Hematopoietic multipotent progenitor cell treated with erythropoietin and hydrocortisone succinate and interleukin-3 and kit ligand, for 4 days (in vitro differentiated cells): ENCODE measurements at regions not wholly inside any gene's neighbourhood (a gene's known extent, or its start where the extent isn't known, plus 50 kb on each side); places are given as distances from the start of the nearest gene placed in this dataset.
A peak's percentile ranks its signal among the peaks of the same experiment; 100 is the strongest.

ENCODE experiments used
- DNase-seq: peaks from one replicate; pipeline ENCODE4 v3.0.0-alpha.2; 2015

DNA sequence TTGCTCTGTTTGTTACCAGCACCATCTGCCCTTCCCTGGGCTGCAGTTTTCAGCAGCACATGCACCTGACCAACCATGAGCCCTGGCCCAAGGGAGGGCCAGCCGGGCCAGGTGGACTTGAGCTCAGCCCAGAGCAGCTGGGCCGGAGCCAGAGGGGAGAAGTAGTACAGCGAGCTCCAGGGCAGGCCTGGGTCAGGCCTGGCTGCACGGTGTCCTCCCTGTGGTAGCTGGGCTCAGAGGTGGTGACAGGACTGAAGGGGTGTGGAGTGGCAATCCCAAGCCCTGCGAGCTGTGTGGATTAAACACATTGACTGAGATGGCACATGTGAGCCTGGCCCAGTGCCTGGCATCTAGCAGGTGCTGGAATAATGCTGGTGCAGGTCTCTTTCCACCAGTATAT lies 222.2 kb downstream of the GLI2 start:
- no peak for DNase-seq

DNA sequence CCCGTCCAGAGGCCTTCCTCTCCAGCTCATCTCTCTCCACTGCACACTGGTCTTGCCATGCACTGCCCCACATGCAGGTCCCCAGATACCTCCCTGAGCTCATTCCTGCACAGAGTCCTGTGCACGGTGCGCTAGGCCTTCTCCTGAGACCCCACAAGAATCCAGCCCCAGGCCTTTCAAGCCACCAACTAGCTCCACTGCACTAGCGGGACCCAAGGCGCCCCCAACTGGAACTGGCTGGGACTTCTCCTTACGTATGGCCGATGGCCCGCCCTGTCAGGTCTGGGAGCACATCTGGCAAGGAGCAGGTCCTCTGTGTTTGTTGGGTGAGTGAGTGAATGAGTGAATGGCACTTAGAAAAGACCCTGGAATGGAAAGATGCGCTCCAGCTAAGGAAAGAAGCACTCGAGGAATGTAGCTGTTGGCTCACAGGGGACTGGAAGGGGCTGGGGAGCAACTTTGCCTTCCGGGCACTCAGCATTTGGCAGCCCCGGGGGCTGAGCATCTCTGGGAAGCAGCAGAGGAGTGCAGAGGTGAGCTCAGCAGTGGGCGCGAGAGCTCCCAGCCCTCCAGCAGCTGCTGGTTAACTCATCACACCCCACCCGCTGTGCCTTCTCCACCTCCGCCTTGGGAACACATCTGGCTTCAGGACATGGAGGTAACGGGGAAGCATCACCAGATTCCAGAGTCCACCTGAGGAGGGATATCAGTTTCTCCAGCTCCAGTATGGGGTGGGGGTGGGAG lies 223.1 kb downstream of the GLI2 start:
- peak; percentile 39 for DNase-seq

DNA sequence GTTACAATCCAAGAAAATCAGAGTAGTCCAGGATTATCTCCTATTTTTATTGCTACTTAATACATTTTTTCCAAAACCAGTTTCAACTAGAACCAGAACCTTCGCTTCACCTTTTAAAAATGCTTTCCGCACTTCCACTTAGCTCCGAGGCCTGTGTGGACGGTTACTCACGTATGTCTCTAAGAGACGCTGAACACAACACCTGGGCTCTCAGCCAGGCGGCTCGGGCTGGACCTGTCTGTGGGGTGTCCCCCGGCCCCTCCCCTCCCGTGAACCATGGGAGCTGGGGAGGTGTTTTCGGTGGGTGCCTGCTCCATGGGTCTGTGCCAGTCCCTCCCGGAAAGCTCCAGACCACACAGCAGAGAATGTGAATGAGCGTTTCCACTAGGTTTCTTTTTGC lies 223.8 kb downstream of the GLI2 start:
- no peak for DNase-seq

DNA sequence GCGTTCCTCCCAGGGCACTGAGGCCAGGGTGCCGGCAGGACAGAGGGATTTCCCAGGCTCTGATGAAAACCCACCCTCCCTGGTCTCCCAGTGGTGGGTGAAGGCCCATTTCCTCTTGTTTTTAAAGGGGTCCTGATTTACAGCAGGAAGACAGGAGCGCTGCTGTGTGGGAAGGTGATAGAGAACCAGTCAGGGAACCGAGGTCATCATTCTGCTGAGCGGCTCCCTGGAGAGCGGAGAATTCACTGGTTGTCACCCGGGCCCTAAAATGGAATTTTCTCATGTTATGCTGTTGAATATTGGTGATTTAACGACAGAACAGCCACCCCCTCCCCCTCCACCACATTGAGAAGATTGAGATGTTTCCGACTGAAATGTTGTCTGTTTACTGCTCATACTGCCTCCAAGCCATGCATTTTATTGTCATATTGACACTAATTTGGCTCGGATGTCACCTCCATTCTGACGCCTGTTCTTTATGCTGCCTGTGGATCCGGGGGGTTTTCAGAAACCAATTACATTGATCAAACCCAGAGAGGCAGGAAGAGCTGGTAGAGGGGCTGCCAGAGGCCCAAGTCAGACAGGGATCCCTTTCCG lies 225.2 kb downstream of the GLI2 start:
- no peak for DNase-seq

DNA sequence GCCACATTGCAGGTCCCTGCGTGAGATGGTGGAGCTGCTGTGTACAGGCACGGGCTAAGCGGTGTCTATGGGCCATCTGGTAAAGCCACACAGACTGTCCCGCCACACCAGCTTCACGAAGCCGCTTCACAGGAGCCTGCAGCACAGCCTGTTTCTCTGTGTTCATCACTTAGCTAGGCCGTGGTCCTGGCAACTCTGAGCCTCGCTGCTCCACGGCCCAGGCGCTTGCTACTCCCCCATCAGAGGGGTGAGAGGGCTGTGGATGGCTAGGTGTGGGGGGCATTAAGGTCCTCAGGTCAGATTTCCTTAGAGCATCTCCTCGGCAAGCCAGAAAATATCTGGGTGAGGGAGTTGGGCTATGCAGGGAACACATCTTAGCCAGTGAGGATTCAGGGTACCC lies 225.7 kb downstream of the GLI2 start:
- no peak for DNase-seq

DNA sequence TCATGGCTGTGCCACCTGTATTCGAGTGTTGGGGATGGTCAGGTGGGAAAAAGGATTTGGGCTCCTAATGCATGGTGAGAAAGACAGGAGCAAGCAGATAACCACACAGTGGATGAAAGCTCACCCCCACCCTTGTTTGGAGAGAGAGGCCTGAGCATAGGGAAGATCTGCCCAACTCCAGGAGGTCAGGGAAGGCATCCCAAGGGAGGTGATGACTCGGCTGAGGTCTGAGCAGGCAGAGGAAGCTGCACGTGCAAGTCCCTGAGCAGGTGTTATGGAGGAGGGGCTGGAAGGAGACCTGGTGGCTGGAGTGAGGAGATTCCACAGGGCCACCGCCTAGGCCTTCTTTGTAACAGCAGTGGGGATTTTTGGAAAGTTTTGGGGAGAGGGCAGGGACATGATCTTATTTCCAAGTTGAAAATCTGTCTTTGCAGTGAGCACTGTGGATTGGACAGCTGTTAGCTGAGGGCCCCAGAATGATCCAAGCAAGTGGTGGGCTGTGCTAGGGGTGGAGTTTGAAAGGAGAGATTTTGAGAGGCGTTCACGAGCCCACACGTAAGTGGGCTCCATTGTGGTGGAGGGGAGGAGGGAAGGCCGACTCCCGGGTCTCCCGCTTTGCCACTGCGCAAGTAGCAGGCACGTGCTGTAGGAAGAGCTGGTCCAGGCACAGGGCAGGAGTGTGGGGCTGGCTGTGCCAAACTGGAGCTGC lies 228.5 kb downstream of the GLI2 start:
- no peak for DNase-seq

DNA sequence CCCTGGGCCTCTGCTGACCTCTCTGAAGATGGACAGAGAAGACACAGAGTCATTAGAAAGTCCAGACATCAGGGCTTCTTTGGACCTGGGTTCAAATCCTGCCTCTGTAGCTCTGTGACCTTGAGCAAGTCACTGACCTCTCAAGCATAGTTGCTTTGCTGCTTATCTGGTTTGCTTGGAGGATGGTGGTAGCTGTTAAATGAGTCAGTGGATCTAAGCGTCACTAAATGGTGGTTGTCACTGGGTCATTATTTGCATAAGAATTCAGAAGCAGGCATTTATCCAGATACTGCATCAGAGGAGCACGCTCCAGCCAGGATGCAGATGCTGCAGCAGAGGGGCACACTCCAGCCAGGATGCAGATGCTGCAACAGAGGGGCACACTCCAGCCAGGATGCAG lies 229.2 kb downstream of the GLI2 start:
- no peak for DNase-seq

DNA sequence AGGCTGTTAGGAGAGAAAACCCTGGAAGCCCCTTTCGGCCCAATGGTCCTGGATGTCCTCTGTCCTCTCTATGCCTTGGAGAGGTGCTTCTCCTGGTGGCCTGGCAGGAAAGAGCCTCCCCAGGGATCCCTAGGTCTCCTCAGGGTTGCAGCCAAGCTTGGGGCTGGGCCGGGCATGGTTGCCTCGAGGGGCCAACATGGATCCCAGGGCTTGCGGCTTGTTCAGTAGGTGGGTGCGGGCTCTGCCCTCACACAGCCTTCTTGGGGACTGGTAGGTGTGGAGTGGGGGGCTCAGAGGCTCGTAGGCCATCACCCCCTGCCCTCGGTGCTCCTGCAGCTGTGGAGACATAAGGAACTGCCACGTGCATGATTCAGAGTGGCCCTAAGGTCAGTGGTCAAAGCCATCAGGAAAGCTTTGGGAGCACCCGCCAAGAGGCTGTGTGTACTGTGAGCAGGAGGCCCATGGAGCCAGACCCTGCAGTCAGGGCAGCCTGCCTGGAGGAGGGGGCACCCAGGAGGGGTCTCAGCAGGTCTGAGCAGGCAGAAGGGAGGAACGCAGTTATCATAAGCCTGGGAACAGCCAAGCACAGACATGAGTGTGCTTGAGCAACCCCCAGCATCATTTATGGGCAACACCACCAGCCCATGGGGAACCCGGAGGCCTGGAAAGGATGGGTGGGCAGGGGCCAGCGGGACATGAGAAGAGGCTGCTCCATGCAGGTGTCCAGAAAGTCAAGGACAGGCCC lies 231.0 kb downstream of the GLI2 start:
- DNase-seq: no peak

DNA sequence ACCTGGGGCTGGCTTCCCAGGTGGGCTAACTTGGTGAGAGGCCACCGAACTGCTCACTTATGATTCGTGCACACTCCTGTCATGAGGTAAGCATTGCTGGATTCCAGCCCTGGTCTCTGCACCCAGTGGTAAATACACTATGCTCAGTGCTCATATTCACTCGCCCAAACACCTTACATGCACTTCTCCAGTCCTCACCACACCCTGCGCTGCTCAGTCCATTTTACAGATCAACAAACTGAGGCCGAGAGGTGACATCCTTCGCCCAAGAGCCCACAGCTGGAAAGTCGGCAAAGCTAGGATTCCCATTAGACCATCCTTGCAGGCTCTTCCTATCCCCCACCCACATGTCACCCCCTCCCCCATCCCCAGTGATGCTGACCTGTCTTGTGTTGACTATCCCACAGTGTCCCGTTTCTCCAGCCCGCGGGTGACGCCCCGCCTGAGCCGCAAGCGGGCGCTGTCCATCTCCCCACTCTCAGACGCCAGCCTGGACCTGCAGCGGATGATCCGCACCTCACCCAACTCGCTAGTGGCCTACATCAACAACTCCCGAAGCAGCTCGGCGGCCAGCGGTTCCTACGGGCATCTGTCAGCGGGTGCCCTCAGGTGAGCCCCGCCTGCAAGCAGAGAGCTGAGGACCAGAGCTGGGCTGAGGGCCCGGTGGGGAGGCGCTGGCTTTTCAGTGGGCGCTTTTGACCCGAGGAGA lies 232.8 kb downstream of the GLI2 start:
- no peak for DNase-seq

DNA sequence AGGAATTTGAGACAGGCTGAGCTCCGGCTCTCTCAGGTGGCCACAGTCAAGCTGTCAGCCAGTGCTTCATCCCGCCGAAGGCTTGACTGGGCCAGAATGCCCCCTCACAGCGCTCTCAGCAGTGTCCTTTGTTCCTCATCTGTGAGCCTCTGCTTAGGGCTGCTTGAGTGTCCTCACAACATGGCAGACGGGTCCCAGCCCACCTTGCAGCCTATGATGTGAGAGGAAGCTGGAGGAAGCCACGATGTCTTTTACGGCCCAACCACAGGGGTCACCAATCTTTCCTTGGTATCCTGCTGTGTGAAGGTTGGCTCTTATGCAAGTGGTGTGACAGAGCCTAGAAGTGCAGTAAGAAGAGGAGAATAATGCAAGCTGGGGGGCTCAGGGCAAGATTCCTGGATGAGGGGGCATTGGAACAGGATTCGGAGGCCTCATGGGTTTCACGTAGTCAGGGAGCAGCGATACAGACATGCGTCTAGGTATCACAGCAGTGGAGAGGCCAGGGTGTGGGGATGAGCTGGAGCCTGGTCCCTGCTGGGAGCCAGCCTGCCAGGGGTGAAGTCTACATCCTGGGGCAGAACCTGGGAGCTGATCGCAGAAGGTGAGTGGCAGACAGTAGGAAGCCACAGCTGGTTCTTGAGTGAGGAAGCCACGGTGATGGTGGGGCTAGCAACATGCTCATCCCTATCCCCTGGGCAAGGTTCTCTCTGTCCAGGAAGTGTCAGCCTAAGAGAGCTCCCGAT lies 234.1 kb downstream of the GLI2 start:
- DNase-seq: peak; percentile 7

DNA sequence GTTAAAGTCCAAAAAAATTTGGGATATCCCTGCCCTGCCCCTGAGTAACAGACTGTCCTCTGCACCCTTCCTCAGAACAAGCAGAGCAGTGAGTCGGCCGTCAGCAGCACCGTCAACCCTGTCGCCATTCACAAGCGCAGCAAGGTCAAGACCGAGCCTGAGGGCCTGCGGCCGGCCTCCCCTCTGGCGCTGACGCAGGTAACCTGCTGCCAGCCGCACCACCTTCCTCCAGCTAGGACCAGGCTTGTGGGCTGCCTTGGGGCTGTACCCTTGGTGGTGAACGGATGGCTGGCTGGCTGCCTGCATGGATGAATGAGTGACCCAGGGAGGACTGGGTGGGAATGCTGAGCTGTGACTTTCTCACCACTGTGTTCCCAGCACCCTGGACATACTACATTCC lies 236.2 kb downstream of the GLI2 start:
- DNase-seq: no peak

DNA sequence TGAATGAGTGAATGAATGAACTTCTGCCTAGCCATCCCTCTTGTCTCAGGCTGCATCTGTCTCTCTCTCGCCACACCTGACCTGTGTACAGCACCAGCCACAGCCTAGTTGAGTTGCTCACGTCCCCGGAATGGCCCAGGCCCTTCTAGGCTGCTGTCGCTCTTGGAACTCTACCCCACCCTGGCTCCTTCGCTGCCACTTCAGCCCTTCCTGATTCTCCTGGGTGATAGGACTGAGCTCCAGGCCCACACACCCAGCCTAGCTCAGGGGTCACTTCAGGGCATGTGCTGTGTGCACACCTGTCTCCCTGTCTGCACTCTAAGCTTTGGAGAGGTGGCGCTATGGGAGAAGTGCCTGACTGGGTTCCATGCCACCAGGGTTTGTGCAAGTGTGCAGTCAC lies 236.6 kb downstream of the GLI2 start:
- DNase-seq: no peak

DNA sequence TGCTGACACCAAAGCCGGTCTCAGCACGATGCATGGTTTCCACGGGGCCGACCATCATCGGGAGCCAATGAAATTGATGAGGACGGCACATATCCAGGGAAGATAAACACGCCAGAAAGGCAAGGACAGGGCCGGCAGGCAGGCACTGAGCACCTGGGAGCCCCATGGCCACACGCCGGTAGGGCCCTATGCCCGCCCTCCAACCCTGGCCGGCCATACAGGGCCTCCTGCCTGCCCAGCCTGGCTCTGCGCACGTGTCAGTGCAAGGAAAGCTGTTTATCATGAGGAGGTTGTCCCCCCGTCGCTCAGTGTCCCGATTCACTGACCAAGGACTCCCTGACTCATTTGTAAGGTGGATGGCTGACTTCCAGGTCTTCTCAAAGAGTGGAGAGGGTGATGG lies 237.5 kb downstream of the GLI2 start:
- DNase-seq: no peak

DNA sequence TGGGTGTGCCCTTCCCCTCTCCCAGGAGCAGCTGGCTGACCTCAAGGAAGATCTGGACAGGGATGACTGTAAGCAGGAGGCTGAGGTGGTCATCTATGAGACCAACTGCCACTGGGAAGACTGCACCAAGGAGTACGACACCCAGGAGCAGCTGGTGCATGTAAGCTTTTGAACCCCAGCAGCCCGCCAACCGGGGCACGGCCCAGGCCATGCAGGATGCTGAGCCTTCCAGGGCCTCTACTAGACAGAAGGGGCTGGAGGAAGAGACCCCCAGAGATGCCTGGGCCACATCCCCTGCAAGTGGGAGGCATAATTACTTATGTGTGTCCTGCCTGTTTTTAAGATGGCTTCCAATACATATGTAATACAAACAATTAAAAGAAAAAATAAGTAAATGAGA lies 239.3 kb downstream of the GLI2 start:
- DNase-seq: no peak

DNA sequence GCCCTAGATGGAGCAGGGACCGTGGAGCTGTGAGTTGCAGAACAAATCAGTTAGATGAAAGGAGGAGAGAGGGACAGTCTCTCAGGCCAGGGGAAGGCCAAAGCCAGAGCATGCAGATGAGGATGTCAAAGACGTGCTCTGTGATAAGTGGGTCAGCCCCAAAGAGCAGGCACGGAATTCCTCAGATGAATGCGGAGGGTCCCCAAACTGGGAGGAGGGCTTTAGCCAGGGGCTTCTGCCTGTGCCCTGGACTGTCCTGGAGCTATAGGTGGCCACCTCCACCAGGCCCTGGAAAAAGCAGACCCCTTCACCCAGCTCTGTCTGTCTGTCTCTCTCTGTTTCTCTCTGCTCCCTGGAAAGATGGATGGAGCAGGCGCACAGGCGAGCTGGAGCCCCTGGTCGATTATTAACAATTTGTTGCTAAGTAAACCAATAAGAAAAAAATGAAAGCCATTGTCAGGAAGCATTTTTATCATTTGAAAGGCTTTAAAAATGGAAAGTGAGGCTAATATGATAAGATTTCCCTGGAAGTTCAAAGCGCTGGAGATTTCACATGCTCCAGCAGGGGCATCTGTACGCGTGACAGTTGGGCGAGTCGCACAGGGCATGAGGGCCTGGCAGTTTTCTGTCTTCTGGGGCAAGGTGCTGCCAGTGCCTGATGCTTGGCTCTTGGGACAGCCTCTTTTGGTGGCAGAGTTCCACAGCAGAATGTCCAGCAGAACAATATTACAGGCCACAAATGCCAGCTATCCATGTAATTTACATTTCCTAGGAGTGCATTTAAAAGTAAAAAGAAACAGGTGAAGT lies 241.0 kb downstream of the GLI2 start:
- no peak for DNase-seq

DNA sequence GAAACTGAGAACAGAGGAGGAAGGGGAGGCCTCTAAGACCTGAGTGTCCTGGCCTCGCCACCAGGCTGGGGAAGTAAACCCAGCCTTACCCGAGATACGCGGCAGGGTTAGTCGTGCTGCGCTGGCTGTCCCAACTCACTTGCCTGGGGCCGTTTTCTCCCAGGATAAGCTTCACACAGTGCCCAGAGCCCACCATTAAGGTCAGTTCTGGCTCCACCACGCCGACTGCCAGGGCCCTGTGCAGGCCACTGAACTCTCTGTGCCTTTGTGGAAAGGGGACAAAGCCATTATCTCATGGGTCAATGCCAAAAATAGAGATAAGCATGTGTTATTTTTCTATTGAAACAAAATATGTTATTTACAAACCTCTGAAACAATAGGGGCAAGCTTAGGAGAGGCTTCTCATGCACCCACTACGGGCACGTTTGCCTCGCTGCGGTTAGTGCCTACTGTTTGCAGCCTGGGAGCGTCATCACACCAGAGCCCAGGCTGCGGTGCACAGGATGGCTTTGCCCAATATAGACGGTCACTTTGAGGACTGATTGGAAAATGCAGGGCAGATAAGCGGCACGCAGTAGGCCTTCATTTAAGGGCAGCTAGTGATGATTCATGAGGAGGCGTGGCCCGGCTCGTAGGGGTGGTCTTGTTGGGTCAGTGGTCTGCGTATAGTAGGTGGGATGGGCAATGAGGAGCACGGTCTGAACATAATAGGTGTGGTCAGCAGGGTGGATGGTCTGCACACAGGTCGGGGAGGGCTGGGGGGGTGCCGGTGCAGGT lies 242.1 kb downstream of the GLI2 start:
- DNase-seq: no peak

DNA sequence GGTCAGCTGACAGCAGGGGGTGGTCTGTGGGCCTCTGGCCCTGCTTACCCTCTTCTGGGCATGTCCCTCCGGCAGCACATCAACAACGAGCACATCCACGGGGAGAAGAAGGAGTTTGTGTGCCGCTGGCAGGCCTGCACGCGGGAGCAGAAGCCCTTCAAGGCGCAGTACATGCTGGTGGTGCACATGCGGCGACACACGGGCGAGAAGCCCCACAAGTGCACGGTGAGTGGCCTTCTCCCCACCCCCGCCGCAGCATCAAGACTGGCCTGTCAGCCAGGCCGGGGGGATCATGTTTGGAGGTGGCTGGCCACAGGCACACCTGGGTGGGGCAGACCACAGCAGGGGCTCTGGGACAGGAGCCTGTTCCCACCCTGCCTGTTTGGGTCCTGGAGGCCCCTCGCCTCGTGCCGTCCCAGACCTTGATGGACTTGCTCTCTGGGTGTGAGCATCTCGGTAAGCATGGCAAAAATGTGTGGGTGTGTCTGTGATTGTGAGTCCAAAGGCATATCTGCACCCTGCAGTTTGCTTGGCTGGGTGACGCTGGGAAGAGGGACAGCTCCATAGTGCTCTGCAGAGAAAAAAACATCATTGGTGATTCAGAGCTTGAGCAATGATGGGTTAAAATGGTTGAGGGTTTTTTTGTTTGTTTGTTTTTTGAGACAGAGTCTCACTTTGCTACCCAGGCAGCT lies 242.8 kb downstream of the GLI2 start:
- DNase-seq: no peak

DNA sequence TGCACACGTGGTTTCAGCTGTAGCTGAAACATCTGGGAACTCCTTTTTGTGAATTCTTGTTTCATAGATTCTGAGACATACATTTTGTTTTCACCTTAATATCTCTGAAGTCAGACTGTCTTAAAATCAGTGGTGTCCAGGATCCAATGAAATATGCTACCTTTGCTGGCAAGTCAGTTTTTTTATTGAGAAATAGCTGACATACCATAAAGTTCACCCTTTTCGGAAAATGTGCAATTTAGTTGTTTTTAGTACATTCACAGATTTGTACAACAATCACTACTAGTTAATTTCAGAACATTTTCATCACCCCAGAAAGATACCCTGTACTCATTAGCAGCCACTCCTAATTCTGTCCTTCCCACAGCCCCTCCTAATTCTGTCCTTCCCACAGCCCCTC lies 243.7 kb downstream of the GLI2 start:
- DNase-seq: no peak

DNA sequence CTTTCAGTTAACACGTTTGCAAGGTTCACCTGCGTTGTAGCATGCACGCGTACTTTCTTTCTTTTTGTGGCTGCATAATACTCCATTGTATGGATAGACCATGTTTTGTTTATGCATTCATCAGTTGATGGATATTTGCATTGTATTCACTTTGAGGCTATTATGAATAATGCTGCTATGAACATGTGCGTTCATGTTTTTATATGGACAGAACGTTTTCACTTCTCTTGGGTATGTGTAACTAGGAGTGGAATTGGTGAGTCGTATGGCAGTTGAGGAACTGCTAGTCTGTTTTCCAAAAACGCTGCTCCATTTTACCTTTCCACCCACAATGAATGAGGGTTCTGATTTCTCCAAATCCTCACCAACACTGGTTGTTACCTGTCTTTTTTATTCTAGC lies 244.3 kb downstream of the GLI2 start:
- no peak for DNase-seq

DNA sequence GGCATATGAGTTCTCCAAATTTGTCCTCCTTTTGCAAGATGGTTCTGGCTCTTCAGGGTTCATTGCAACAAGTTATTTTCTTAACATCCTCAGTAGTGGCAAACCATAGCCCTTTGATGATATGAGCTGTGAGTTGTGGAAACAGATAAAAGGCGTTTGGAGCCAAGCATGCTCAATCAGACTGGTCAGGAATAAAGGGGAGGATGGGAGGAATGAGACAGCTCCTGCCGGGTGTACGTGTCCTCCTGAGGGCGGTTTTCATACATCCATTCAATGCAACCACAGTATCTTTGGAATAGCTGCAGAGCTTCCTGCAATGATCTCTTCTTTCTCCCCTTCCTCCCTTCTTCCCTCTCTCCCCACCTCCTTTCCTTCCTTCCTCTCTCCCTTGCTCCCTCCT lies 245.8 kb downstream of the GLI2 start:
- no peak for DNase-seq
